OCI-LY3 (cell line): ENCODE measurements at regions not wholly inside any gene's neighbourhood (a gene's known extent, or its start where the extent isn't known, plus 50 kb on each side); places are given as distances from the start of the nearest gene placed in this dataset.

ENCODE experiments used
- H2AFZ ChIP-seq: fragments of 200-600, 300-600 bp; shearing (Covaris generic); 2 replicates; pipeline ENCODE4 v1.6.0; 2014; ENCODE audit warnings: antibody characterized with exemption, low read depth, low read length
- H3K27ac ChIP-seq: fragments of 200-600, 300-600 bp; sonication (generic); 2 replicates; pipeline ENCODE4 v1.5.1; 2014; ENCODE audit warnings: mild to moderate bottlenecking, low read length, moderate library complexity, mixed read lengths
- H3K27me3 ChIP-seq: fragments of 200-600, 300-600 bp; sonication (generic); 2 replicates; pipeline ENCODE4 v1.6.1; 2014; ENCODE audit warnings: low read depth, low read length, mixed read lengths
- H3K36me3 ChIP-seq: fragments of 200-600, 300-600 bp; sonication (generic); replicated peaks from 2 replicates; pipeline ENCODE3; 2014; ENCODE audit warnings: low read depth, low read length, mixed read lengths
- H3K4me1 ChIP-seq: fragments of 300-600, 200-600 bp; sonication (generic); 2 replicates; pipeline ENCODE4 v1.6.1; 2014; ENCODE audit warnings: low read length, mixed read lengths
- H3K4me2 ChIP-seq: fragments of 200-600, 300-600 bp; sonication (generic); 2 replicates; pipeline ENCODE4 v1.6.1; 2014; ENCODE audit warnings: low read length, mixed read lengths
- H3K4me3 ChIP-seq: fragments of 300-600, 200-600 bp; sonication (generic); 2 replicates; pipeline ENCODE4 v1.5.1; 2014; ENCODE audit warnings: antibody characterized with exemption, mild to moderate bottlenecking, low read length, moderate library complexity
- H3K79me2 ChIP-seq: fragments of 300-600, 200-600 bp; shearing (Covaris generic); 2 replicates; pipeline ENCODE4 v1.6.1; 2014; ENCODE audit warnings: mild to moderate bottlenecking, low read length, mixed read lengths
- H3K9ac ChIP-seq: fragments of 300-600, 200-600 bp; shearing (Covaris generic); 2 replicates; pipeline ENCODE4 v1.6.0; 2014; ENCODE audit warnings: mild to moderate bottlenecking, low read length, moderate library complexity
- H3K9me3 ChIP-seq: fragments of 200-600, 300-600 bp; shearing (Covaris generic); 2 replicates; pipeline ENCODE4 v1.6.1; 2014; ENCODE audit warnings: low read length, mixed read lengths; ENCODE audit not compliant: insufficient read depth
- H4K20me1 ChIP-seq: fragments of 200-600, 300-600 bp; sonication (generic); 2 replicates; pipeline ENCODE4 v1.6.1; 2016; ENCODE audit warnings: low read length, mixed read lengths; ENCODE audit not compliant: insufficient read depth
- CTCF ChIP-seq: fragments of 200-600, 300-600 bp; sonication (generic); IDR thresholded peaks from 2 replicates; pipeline ENCODE4 v1.5.1; 2014; ENCODE audit warnings: antibody characterized with exemption, low read length, low read depth
- EZH2phosphoT487 ChIP-seq: fragments of 200-600 bp; shearing (Covaris generic); IDR thresholded peaks from 2 replicates; pipeline ENCODE4 v1.6.1; 2018; ENCODE audit warnings: antibody characterized with exemption, mixed run types, low read depth

- Histone ChIP-seq H3K4me2 (no peak overlapping the region), H3K79me2 (no peaks in the 10 kb centered on the region), H3K27ac (no peak overlapping the region), H3K36me3 (no peaks in the 10 kb centered on the region), H2AFZ (no peak overlapping the region; the same call in 1 of the 2 replicates), H3K9ac (no peak overlapping the region), H4K20me1 (no peaks in the 10 kb centered on the region), H3K9me3 (no peaks in the 10 kb centered on the region), H3K4me3 (no peak overlapping the region), H3K27me3 (no peaks in the 10 kb centered on the region), H3K4me1 (no peaks in the 10 kb centered on the region)
- no peak for TF ChIP-seq EZH2phosphoT487
- TF ChIP-seq CTCF, result no peak
Observed at GRCh38 chr7:113291058-113291457, 172.7 kb upstream of the SMIM30 start.

- H3K4me2 ChIP-seq, result no peak overlapping the region
- no peak overlapping the region for H3K27ac ChIP-seq
- H3K27me3 ChIP-seq, result no peaks in the 10 kb centered on the region
- no peak overlapping the region for H3K4me3 ChIP-seq
- no peak overlapping the region for H3K9ac ChIP-seq
- no peaks in the 10 kb centered on the region for H3K4me1 ChIP-seq
- H3K79me2 ChIP-seq, result no peaks in the 10 kb centered on the region
- no peaks in the 10 kb centered on the region for H4K20me1 ChIP-seq
- TF ChIP-seq EZH2phosphoT487 (no peak), CTCF (peak; percentile 76)
- H3K9me3 ChIP-seq, result no peaks in the 10 kb centered on the region
- H2AFZ ChIP-seq, result no peak overlapping the region
- no peaks in the 10 kb centered on the region for H3K36me3 ChIP-seq
Observed at GRCh38 chr7:113289140-113289740, 170.9 kb upstream of the SMIM30 start.

GRCh38 chr7:113285411-113285810 is 167.1 kb upstream of the SMIM30 start:
- Histone ChIP-seq H4K20me1 (no peaks in the 10 kb centered on the region), H3K4me3 (no peak overlapping the region), H3K27ac (no peak overlapping the region), H3K9me3 (no peaks in the 10 kb centered on the region), H3K4me1 (peaks cover 13% of the 10 kb centered on the region), H3K36me3 (no peaks in the 10 kb centered on the region), H3K9ac (no peak overlapping the region), H3K27me3 (no peaks in the 10 kb centered on the region), H3K4me2 (no peak overlapping the region), H3K79me2 (no peaks in the 10 kb centered on the region), H2AFZ (no peak overlapping the region)
- TF ChIP-seq EZH2phosphoT487 (no peak), CTCF (no peak)

- Histone ChIP-seq H3K9me3 (no peaks in the 10 kb centered on the region), H3K4me2 (no peak overlapping the region), H3K9ac (no peak overlapping the region), H3K4me3 (no peak overlapping the region), H3K27me3 (no peaks in the 10 kb centered on the region), H3K27ac (no peak overlapping the region), H3K79me2 (no peaks in the 10 kb centered on the region), H3K4me1 (peaks cover 13% of the 10 kb centered on the region), H2AFZ (no peak overlapping the region), H3K36me3 (no peaks in the 10 kb centered on the region), H4K20me1 (no peaks in the 10 kb centered on the region)
- TF ChIP-seq EZH2phosphoT487 (no peak), CTCF (no peak)
Observed at GRCh38 chr7:113283861-113284260, 165.5 kb upstream of the SMIM30 start.
